ENCODE measurements at regions not wholly inside any gene's neighbourhood (a gene's known extent, or its start where the extent isn't known, plus 50 kb on each side); places are given as distances from the start of the nearest gene placed in this dataset.
A peak's percentile ranks its signal among the peaks of the same experiment; 100 is the strongest.

GRCh38 chr4:38317041-38317674 lies 346.8 kb upstream of the KLF3 start:
- Histone ChIP-seq H4K8ac (ENCODE audit: low read depth in 2 of 2, low read length in 2 of 2) (no peak overlapping the region), H3K27me3 (ENCODE audit: control insufficient read depth, insufficient read depth, low read length) (no peaks in the 10 kb centered on the region), H3K18ac (ENCODE audit: low read depth, low read length) (no peak overlapping the region), H2BK15ac (ENCODE audit: low read depth, low read length) (no peak overlapping the region), H3K4ac (ENCODE audit: low read depth, low read length) (no peak overlapping the region), H3K9ac (ENCODE audit: low read depth, low read length) (no peak overlapping the region), H3K4me1 (ENCODE audit: control insufficient read depth, insufficient read depth, low read length) (no peaks in the 10 kb centered on the region; the same call in 1 of the 2 replicates), H3K27ac (ENCODE audit: insufficient read depth, low read length) (no peak overlapping the region), H3K4me2 (ENCODE audit: low read depth, low read length) (no peak overlapping the region), H3K9me3 (ENCODE audit: control insufficient read depth, insufficient read depth, low read length) (no peaks in the 10 kb centered on the region), H3K14ac (replicated peaks; ENCODE audit: low read depth, low read length) (no peak overlapping the region), H3K79me1 (ENCODE audit: low read depth in 1 of 2, low read length in 2 of 2) (no peaks in the 10 kb centered on the region), H3K56ac (ENCODE audit: extremely low read depth, insufficient read depth, low read length) (no peak overlapping the region), H2AFZ (replicated peaks; ENCODE audit: low read length, poor library complexity) (no peak overlapping the region), H4K91ac (ENCODE audit: insufficient read depth, low read depth, low read length) (no peak overlapping the region), H2BK120ac (ENCODE audit: low read depth, low read length) (no peak overlapping the region), H4K5ac (ENCODE audit: low read depth, low read length) (no peak overlapping the region), H3K36me3 (ENCODE audit: control insufficient read depth, insufficient read depth, low read length) (no peaks in the 10 kb centered on the region), H3K23ac (ENCODE audit: low read depth, low read length) (no peak overlapping the region), H2BK20ac (ENCODE audit: low read depth, low read length) (no peak overlapping the region), H2BK5ac (ENCODE audit: low read depth, low read length, poor library complexity, severe bottlenecking) (no peak overlapping the region), H3K9me1 (ENCODE audit: insufficient read depth, low read length) (no peaks in the 10 kb centered on the region; the same call in 1 of the 2 replicates), H2AK5ac (ENCODE audit: low read depth, low read length) (peak overlapping the region; percentile 20; the same call in 1 of the 2 replicates), H3K4me3 (ENCODE audit: insufficient read depth, low read depth, low read length) (no peak overlapping the region), H2AK9ac (replicated peaks; ENCODE audit: low read depth, low read length, poor library complexity) (no peak overlapping the region), H4K20me1 (ENCODE audit: insufficient read depth, low read length) (no peaks in the 10 kb centered on the region)
- ChIA-PET POLR2A (ENCODE audit: unreplicated experiment) (no interaction called here), CTCF (interaction anchor here (0.6 kb wide), 2 partner anchors 107 to 413 kb away, joined by 3 read pairs; no protein-coding TSS in a partner anchor)
- dilution Hi-C loops (cut with HindIII; ENCODE audit: low sequenced_read_pairs, unreplicated experiment) (no loop called here), in situ Hi-C loops (cut with MboI; ENCODE audit: low sequenced_read_pairs) (loop anchor here (5.0 to 10.0 kb wide), 2 partner anchors 252 to 355 kb away; no protein-coding TSS in a partner anchor), intact Hi-C loops (cut with micrococcal nuclease) (no loop called here)
- no CpG with 5 or more reads among the region's 3 CpGs for WGBS, 2 experiments (ENCODE audit: extremely low coverage in 2 of 2, insufficient read length in 1 of 2)
- BruUV-seq (replicated peaks) = no TSS peak
- TF ChIP-seq FOS (IDR thresholded peaks at IDR 0.05; ENCODE audit: low read depth, low read length) (no peak), RCOR1 (IDR thresholded peaks at IDR 0.05; ENCODE audit: insufficient replicate concordance, low read length) (no peak), CEBPB (IDR thresholded peaks at IDR 0.05; ENCODE audit: low read depth, low read length) (no peak), USF2 (IDR thresholded peaks at IDR 0.05; ENCODE audit: low read depth, low read length) (no peak), MXI1 (IDR thresholded peaks at IDR 0.05; ENCODE audit: borderline replicate concordance, low read depth, low read length) (no peak), NFE2L2 (IDR thresholded peaks at IDR 0.05; ENCODE audit: low read depth, low read length) (no peak)
- no peak for ATAC-seq (ENCODE audit: low read depth)
- DNase-seq = no peak

All from IMR-90 (cell line).